GM10266 (cell line): ENCODE measurements at regions not wholly inside any gene's neighbourhood (a gene's known extent, or its start where the extent isn't known, plus 50 kb on each side); places are given as distances from the start of the nearest gene placed in this dataset.
A peak's percentile ranks its signal among the peaks of the same experiment; 100 is the strongest.

ENCODE experiments used
- DNase-seq: peaks from one replicate; pipeline ENCODE4 v3.0.0; 2012; ENCODE audit errors: extremely low spot score
- CTCF ChIP-seq: IDR thresholded peaks from 2 replicates; pipeline ENCODE4 v1.5.1; 2012; ENCODE audit warnings: mild to moderate bottlenecking, low read depth; ENCODE audit not compliant: control insufficient read depth, insufficient read depth; ENCODE audit errors: missing control alignments

GRCh38 chr2:45172142-45172541 lies 162.9 kb upstream of the SIX2 start:
- no peak for TF ChIP-seq CTCF
- DNase-seq: no peak

- TF ChIP-seq CTCF: no peak
- no peak for DNase-seq
These were observed 161.9 kb upstream of the SIX2 start for GRCh38 chr2:45171136-45171501.

- no peak for DNase-seq
These were observed 161.2 kb upstream of the SIX2 start for GRCh38 chr2:45170191-45171135.

GRCh38 chr2:45169339-45170190 lies 160.3 kb upstream of the SIX2 start:
- peak; percentile 53 for DNase-seq
- TF ChIP-seq CTCF: no peak

More at GRCh38 chr2:45170191-45171135, 161.2 kb upstream of the SIX2 start:
- TF ChIP-seq CTCF: no peak

- peak; percentile 38 for DNase-seq
- TF ChIP-seq CTCF: no peak
These were observed 159.6 kb upstream of the SIX2 start for GRCh38 chr2:45168711-45169338.

GRCh38 chr2:45167920-45168629 lies 158.8 kb upstream of the SIX2 start:
- TF ChIP-seq CTCF: no peak
- DNase-seq: no peak
